Ovary (tissue), 7 donors: ENCODE measurements at regions not wholly inside any gene's neighbourhood (a gene's known extent, or its start where the extent isn't known, plus 50 kb on each side); places are given as distances from the start of the nearest gene placed in this dataset.

Experiments
- DNase-seq, 5 donors: peaks; one replicate each; pipeline ENCODE4 v3.0.0-alpha.2; 2019 to 2020
- H3K27ac ChIP-seq, 2 donors: fragments of 200-600 bp; one replicate each; pipeline versions ENCODE4 v1.5.1 to v1.8.0; 2019 to 2022
- H3K27me3 ChIP-seq: fragments of 200-600 bp; one replicate; pipeline ENCODE4 v1.8.0; 2022
- H3K36me3 ChIP-seq: fragments of 200-600 bp; sonication (generic); one replicate; pipeline ENCODE4 v1.5.1; 2019
- H3K4me1 ChIP-seq: one replicate; pipeline ENCODE4 v1.8.1; 2013; ENCODE audit warnings: mild to moderate bottlenecking, moderate library complexity; ENCODE audit not compliant: insufficient read depth
- H3K4me3 ChIP-seq: fragments of 200-600 bp; sonication (generic); one replicate; pipeline ENCODE4 v1.5.1; 2017
- H3K9me3 ChIP-seq, 2 donors: fragments of 200-600 bp in 1 of 2; sonication (generic) in 1 of 2; one replicate each; pipeline versions ENCODE4 v1.5.1 to v1.8.1; 2013 to 2019; ENCODE audit warnings: mild to moderate bottlenecking in 1 of 2, moderate library complexity in 1 of 2
- CTCF ChIP-seq, 3 donors: fragments of 450-650 bp in 2 of 3; fragments of 200-600 bp in 1 of 3; IDR thresholded peaks; one replicate each; pipeline versions ENCODE4 v1.5.1 to v1.8.0; 2016 to 2022; ENCODE audit warnings: antibody characterized with exemption in 3 of 3, mild to moderate bottlenecking in 1 of 3
- EP300 ChIP-seq: sonication (generic); formaldehyde crosslinking; IDR thresholded peaks from one replicate; pipeline ENCODE4 v1.6.1; 2017; ENCODE audit warnings: antibody characterized with exemption
- POLR2A ChIP-seq: fragments of 450-650 bp; IDR thresholded peaks from one replicate; pipeline ENCODE4 v1.6.1; 2017; ENCODE audit warnings: antibody characterized with exemption, mild to moderate bottlenecking, moderate library complexity
- WGBS, 3 donors: extraction: QIAGEN DNeasy Blood & Tissue Kit in 1 of 3; methylation state at CpG; one replicate each; pipeline versions ENCODE4 v1.1.5 to v1.1.7; 2013 to 2017; 5-methylcytosine and 5-hydroxymethylcytosine counted together
- intact Hi-C, 4 donors: fragments of 100-400 bp; cut with DNase I; formaldehyde crosslinking; loops; one replicate each; pipeline versions ENCODE4 v1.11.0 to v1.15.1; 2022 to 2023
- donor health status: DM: no; HTN: no; CAD: no; lungs with moderate emphysema.
- donor health status: DM: no; HTN: no; CAD: no.
- donor health status: Bipolar disorder and iron deficiency.
- donor health status: DM: no; HTN: no; CAD: no.
- donor health status: DM: yes; HTN: yes; CAD: no.

DNA sequence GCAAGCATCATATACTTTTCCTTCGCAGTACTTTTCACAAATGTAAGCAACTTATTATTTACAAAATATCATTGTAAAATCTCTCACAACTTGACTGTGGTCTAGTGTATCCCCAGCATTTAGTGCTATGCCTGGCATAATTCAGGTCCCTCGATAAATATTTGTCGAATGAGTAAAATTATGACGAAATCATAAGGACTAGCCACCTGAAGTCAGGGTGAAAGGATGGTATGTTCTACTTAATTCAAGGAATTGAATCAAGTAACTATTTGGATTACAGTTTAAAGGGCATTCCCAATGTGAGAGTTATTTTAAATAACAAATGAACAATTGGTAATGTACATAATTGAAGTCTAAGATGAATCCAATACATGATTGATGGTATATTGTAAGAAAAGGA, 393.0 kb upstream of the SLC35B3 start:
- no peak for DNase-seq
- no peaks in the 10 kb centered on the region for H3K4me1 ChIP-seq
- H3K27ac ChIP-seq = no peak overlapping the region
- no peaks in the 10 kb centered on the region for H3K36me3 ChIP-seq
- no peak overlapping the region for H3K4me3 ChIP-seq
- H3K9me3 ChIP-seq = no peaks in the 10 kb centered on the region
- H3K27me3 ChIP-seq = no peaks in the 10 kb centered on the region
- 28 to 43% (median 32%) methylated on average over 4 of the region's 4 CpGs for WGBS, 3 donors
- TF ChIP-seq EP300 (no peak), CTCF (IDR thresholded peaks at IDR 0.05) (no peak), POLR2A (no peak)
- intact Hi-C loops = no loop called here

- Histone ChIP-seq H3K4me3 (no peak overlapping the region), H3K9me3 (no peaks in the 10 kb centered on the region), H3K4me1 (no peaks in the 10 kb centered on the region), H3K36me3 (no peaks in the 10 kb centered on the region), H3K27me3 (no peaks in the 10 kb centered on the region), H3K27ac (no peak overlapping the region)
- no peak for DNase-seq
- intact Hi-C loops = no loop called here
- TF ChIP-seq CTCF (IDR thresholded peaks at IDR 0.05) (no peak), EP300 (no peak), POLR2A (no peak)
These were observed 390.4 kb upstream of the SLC35B3 start for GRCh38 chr6:8825726-8826125.

DNA sequence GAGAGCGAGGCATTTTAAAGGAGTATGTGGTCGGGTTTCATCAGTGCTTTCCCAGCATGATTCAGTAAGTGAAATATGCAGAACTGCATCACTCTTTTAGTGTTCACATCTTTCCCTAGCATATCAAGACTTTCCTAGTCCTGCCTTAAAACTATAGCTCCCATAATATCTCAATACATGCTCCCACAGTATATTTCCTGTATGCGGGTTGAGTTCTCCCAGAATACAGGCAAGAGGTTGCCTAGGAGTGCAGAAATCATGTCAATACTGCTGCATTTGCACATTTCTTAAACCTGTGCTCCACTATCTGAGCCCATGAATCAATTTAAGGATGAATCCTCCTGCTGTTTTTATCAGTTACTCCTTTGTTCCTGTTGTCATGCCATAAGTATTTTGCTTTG, 386.6 kb upstream of the SLC35B3 start:
- Histone ChIP-seq H3K27me3 (no peaks in the 10 kb centered on the region), H3K9me3 (no peaks in the 10 kb centered on the region), H3K4me3 (no peak overlapping the region), H3K27ac (no peak overlapping the region), H3K36me3 (no peaks in the 10 kb centered on the region), H3K4me1 (no peaks in the 10 kb centered on the region)
- no peak for DNase-seq
- intact Hi-C loops = no loop called here
- TF ChIP-seq CTCF (IDR thresholded peaks at IDR 0.05) (no peak), EP300 (no peak), POLR2A (no peak)
- 38 to 45% (median 43%) methylated on average over 3 of the region's 3 CpGs for WGBS, 3 donors

GRCh38 chr6:8820313-8820712, 385.0 kb upstream of the SLC35B3 start:
- H3K27ac ChIP-seq = no peak overlapping the region
- H3K36me3 ChIP-seq = no peaks in the 10 kb centered on the region
- no peaks in the 10 kb centered on the region for H3K27me3 ChIP-seq
- TF ChIP-seq CTCF (IDR thresholded peaks at IDR 0.05) = no peak
- TF ChIP-seq EP300 = no peak
- TF ChIP-seq POLR2A = no peak
- DNase-seq = no peak
- H3K9me3 ChIP-seq = no peaks in the 10 kb centered on the region
- no peaks in the 10 kb centered on the region for H3K4me1 ChIP-seq
- intact Hi-C loops = no loop called here
- H3K4me3 ChIP-seq = no peak overlapping the region

- H3K27ac ChIP-seq = no peak overlapping the region
- no peaks in the 10 kb centered on the region for H3K27me3 ChIP-seq
- 60 to 82% (median 68%) methylated on average over 5 of the region's 5 CpGs for WGBS, 3 donors
- TF ChIP-seq POLR2A = no peak
- no peak for TF ChIP-seq EP300
- H3K4me1 ChIP-seq = no peaks in the 10 kb centered on the region
- no peaks in the 10 kb centered on the region for H3K9me3 ChIP-seq
- H3K36me3 ChIP-seq = no peaks in the 10 kb centered on the region
- intact Hi-C loops = no loop called here
- DNase-seq = no peak
- no peak overlapping the region for H3K4me3 ChIP-seq
These were observed 384.1 kb upstream of the SLC35B3 start for GRCh38 chr6:8819446-8819845.
